MCF 10A (cell line): ENCODE measurements at regions not wholly inside any gene's neighbourhood (a gene's known extent, or its start where the extent isn't known, plus 50 kb on each side); places are given as distances from the start of the nearest gene placed in this dataset.

Experiments
- BruUV-seq: library from RNA; stranded (reverse); fragments of 400-500 nt; replicated peaks from 2 replicates; lab custom pipeline; 2021; lab: Mats Ljungman, UMichigan
- CTCF ChIA-PET: fragments of 300-600 bp; sonication (Branson Sonifier 250); formaldehyde crosslinking; extraction: SDS; loops from one replicate; lab custom pipeline; 2021; ENCODE audit warnings: antibody characterized with exemption, inconsistent platforms; lab: Yijun Ruan, JAX
- POLR2A ChIA-PET: fragments of 300-600, 350-650 bp; sonication (Branson Sonifier 250); formaldehyde crosslinking; extraction: SDS; loops from one replicate; lab custom pipeline; 2020; ENCODE audit warnings: antibody characterized with exemption, inconsistent platforms; lab: Yijun Ruan, JAX
- DNase-seq: peaks from one replicate; pipeline ENCODE4 v3.0.0-alpha.2; 2018; ENCODE audit not compliant: unreplicated experiment
- H3K27ac Mint-ChIP-seq: one replicate; pipeline ENCODE4 v1.8.0; 2022; ENCODE audit warnings: mild to moderate bottlenecking, low read depth, mixed read lengths; ENCODE audit not compliant: unreplicated experiment
- H3K27me3 Mint-ChIP-seq: one replicate; pipeline ENCODE4 v1.8.0; 2022; ENCODE audit warnings: mixed read lengths; ENCODE audit not compliant: insufficient read depth, unreplicated experiment
- H3K36me3 Mint-ChIP-seq: one replicate; pipeline ENCODE4 v1.8.0; 2022; ENCODE audit warnings: mild to moderate bottlenecking, moderate library complexity, mixed read lengths; ENCODE audit not compliant: insufficient read depth, unreplicated experiment
- H3K4me1 Mint-ChIP-seq: one replicate; pipeline ENCODE4 v1.8.0; 2022; ENCODE audit warnings: mixed read lengths; ENCODE audit not compliant: insufficient read depth, unreplicated experiment
- H3K4me3 Mint-ChIP-seq: one replicate; pipeline ENCODE4 v1.8.0; 2022; ENCODE audit warnings: mild to moderate bottlenecking, moderate library complexity, mixed read lengths; ENCODE audit not compliant: unreplicated experiment
- H3K9me3 Mint-ChIP-seq: one replicate; pipeline ENCODE4 v1.8.0; 2022; ENCODE audit warnings: mixed read lengths; ENCODE audit not compliant: unreplicated experiment
- intact Hi-C: fragments of 100-400 bp; cut with micrococcal nuclease; formaldehyde crosslinking; loops from 2 replicates; pipeline ENCODE4 v1.14.1; 2022
- TF ChIP-seq, protein P1 (sequence below): fragments of 200-600 bp; IDR thresholded peaks from one replicate; pipeline ENCODE4 v1.8.0; 2022; ENCODE audit warnings: antibody characterized with exemption, mild to moderate bottlenecking; ENCODE audit not compliant: unreplicated experiment

DNA sequence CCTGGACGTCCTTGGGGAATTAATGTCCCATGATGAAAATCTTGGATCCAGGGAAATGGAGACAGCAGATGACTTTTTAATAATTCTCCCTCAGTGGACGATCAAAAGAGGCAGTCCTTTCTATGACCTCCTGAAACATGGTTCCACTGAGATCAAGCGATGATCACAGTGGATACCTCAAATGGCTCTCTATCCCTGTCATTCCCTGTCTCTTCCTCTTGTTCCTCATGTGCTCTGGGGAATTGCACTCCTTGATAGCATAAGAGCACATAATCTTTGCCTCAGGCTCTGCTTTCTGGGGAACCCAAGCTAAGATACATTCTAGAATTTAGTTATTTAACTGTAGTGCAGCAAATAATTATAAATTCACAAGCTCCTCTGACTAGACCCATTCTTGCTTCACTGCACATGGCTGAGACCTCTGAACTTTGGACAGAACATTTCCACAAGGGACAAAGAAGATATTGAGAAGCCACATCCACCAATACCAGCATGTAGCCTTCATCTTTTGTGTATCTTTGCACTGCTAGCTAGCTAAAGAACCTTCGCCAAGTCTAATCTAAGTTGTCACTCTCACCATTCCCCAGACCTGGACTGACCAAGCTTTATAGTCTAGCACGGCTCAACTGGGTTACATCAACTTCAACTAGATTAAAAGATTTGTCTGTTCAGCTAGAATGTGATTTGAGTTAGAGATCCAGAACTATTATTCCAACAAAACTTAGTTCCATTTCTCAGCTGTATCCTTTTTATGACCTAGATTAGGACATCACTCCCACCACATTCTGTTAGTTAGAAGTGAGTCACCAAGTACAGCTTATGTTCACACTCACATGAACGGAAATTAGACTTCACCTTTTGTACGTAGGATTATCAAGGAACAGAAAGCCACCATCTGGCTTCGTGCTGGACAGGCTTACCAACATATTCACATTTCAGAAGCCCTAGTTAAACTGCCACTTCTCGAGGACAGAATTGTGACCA, 142.7 kb downstream of the SUCLA2 start:
- DNase-seq: peak; percentile 65
- CTCF ChIA-PET: interaction anchor here (0.5 to 1.2 kb wide), 5 partner anchors 40 to 1094 kb away, joined by 3 to 4 read pairs (median 3); no protein-coding TSS in a partner anchor

DNA sequence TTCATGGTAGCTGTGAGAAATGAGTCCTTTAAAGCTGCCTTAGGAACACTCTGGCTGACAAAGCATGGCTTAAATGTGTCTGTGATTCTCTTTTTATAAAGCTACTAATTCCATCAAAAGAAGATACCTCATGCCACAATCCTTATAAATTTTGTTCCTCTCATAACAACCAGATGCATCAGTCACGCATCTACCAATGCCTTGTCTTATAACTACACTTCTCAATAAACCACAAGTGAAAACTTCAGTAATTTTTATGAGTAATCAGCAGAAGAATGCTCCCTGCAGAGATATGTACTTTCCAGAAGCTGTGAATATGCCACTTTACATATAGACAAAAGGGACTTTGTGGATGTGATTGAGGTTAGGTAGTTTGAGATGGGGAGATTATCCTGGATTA, 147.8 kb downstream of the SUCLA2 start:
- CTCF ChIA-PET: interaction anchor here (0.6 to 0.7 kb wide), 2 partner anchors 90 to 135 kb away, joined by 3 read pairs; no protein-coding TSS in a partner anchor
- POLR2A ChIA-PET: no interaction called here

More for the DNA sequence above, 142.7 kb downstream of the SUCLA2 start:
- peaks cover 10% of the 10 kb centered on the region for H3K4me1 Mint-ChIP-seq
- no peak overlapping the region for H3K27ac Mint-ChIP-seq
- POLR2A ChIA-PET: interaction anchor here (0.6 to 1.2 kb wide), 4 partner anchors 11 to 43 kb away, joined by 3 read pairs; no protein-coding TSS in a partner anchor
- no peaks in the 10 kb centered on the region for H3K36me3 Mint-ChIP-seq
- no peaks in the 10 kb centered on the region for H3K9me3 Mint-ChIP-seq
- intact Hi-C loops: no loop called here
- H3K27me3 Mint-ChIP-seq: no peaks in the 10 kb centered on the region
- TF ChIP-seq, protein P1, sequence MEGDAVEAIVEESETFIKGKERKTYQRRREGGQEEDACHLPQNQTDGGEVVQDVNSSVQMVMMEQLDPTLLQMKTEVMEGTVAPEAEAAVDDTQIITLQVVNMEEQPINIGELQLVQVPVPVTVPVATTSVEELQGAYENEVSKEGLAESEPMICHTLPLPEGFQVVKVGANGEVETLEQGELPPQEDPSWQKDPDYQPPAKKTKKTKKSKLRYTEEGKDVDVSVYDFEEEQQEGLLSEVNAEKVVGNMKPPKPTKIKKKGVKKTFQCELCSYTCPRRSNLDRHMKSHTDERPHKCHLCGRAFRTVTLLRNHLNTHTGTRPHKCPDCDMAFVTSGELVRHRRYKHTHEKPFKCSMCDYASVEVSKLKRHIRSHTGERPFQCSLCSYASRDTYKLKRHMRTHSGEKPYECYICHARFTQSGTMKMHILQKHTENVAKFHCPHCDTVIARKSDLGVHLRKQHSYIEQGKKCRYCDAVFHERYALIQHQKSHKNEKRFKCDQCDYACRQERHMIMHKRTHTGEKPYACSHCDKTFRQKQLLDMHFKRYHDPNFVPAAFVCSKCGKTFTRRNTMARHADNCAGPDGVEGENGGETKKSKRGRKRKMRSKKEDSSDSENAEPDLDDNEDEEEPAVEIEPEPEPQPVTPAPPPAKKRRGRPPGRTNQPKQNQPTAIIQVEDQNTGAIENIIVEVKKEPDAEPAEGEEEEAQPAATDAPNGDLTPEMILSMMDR: no peak
- H3K4me3 Mint-ChIP-seq: no peak overlapping the region
- no TSS peak for BruUV-seq

DNA sequence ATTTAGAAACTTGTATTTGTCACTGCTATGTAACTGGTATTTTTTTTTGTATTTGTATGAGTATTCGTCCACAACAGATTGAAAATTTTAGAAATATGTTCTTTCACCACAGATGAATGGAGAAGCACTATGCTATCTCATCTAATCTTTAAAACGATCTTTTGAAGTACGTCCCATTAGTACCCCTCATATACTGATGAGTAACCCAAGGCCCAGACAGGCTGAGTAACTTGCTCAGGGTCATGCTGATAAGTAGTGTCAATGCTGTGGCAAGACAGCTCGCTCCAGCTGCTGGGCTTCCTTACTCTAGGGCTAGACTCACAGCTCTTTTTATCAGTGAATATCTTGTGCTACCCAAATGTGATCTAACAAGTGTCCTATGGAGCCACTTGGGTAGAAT, 154.2 kb downstream of the SUCLA2 start:
- H3K36me3 Mint-ChIP-seq: no peaks in the 10 kb centered on the region
- H3K9me3 Mint-ChIP-seq: no peaks in the 10 kb centered on the region
- ChIA-PET CTCF (interaction anchor here (0.7 kb wide), 1 partner anchor 155 kb away, joined by 3 read pairs; no protein-coding TSS in a partner anchor), POLR2A (interaction anchor here (0.7 kb wide), 1 partner anchor 365 kb away, joined by 3 read pairs; no protein-coding TSS in a partner anchor)
- DNase-seq: no peak
- no TSS peak for BruUV-seq
- H3K27ac Mint-ChIP-seq: no peak overlapping the region
- H3K4me1 Mint-ChIP-seq: peaks cover 13% of the 10 kb centered on the region
- TF ChIP-seq, protein P1: no peak
- intact Hi-C loops: no loop called here
- H3K4me3 Mint-ChIP-seq: no peak overlapping the region
- H3K27me3 Mint-ChIP-seq: no peaks in the 10 kb centered on the region

More for the DNA sequence above, 147.8 kb downstream of the SUCLA2 start:
- TF ChIP-seq, protein P1: no peak
- no peaks in the 10 kb centered on the region for H3K36me3 Mint-ChIP-seq
- no peak overlapping the region for H3K27ac Mint-ChIP-seq
- no TSS peak for BruUV-seq
- intact Hi-C loops: no loop called here
- H3K9me3 Mint-ChIP-seq: no peaks in the 10 kb centered on the region
- no peaks in the 10 kb centered on the region for H3K27me3 Mint-ChIP-seq
- no peak for DNase-seq
- no peaks in the 10 kb centered on the region for H3K4me1 Mint-ChIP-seq
- no peak overlapping the region for H3K4me3 Mint-ChIP-seq

DNA sequence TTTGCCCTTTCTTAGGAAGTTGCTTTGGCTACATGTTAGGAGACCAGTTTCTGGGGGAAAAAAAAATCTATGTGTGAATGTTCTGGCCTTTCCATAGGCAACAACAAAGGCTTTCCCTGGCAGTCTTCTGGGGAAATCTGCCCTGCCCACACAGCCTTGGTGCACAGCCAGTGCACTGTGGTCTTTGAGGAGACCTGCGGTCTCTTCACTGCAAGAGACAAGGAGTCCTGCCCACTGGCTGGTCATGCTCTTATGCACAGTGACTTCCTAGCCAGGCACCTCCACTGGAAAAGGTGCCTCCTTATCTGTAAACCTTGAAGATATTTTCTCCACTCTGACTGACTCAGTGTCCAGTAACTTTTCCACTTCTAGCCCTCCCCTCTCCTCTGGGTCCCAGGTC, 155.1 kb downstream of the SUCLA2 start:
- DNase-seq: no peak
- peaks cover 13% of the 10 kb centered on the region for H3K4me1 Mint-ChIP-seq
- H3K27me3 Mint-ChIP-seq: no peaks in the 10 kb centered on the region
- H3K9me3 Mint-ChIP-seq: no peaks in the 10 kb centered on the region
- no peak overlapping the region for H3K27ac Mint-ChIP-seq
- no peaks in the 10 kb centered on the region for H3K36me3 Mint-ChIP-seq
- TF ChIP-seq, protein P1: no peak
- intact Hi-C loops: no loop called here
- ChIA-PET CTCF (interaction anchor here (0.6 kb wide), 1 partner anchor 71 kb away, joined by 3 read pairs; no protein-coding TSS in a partner anchor), POLR2A (interaction anchor here (0.7 to 1.1 kb wide), 2 partner anchors 14 to 364 kb away, joined by 3 read pairs; no protein-coding TSS in a partner anchor)
- no peak overlapping the region for H3K4me3 Mint-ChIP-seq
- no TSS peak for BruUV-seq
